NCI-H1092 treated with DMSO at 0.1 percent for 48 hours (cell line): ENCODE measurements at regions not wholly inside any gene's neighbourhood (a gene's known extent, or its start where the extent isn't known, plus 50 kb on each side); places are given as distances from the start of the nearest gene placed in this dataset.

Source experiments
- DNase-seq: peaks from one replicate; lab custom pipeline; 2025; lab: John Stamatoyannopoulos, UW

- peak; percentile 72 for DNase-seq
These were observed 673.3 kb downstream of the KCNT2 start for GRCh38 chr1:195934817-195935553.

GRCh38 chr1:195933835-195934234 is 674.4 kb downstream of the KCNT2 start:
- no peak for DNase-seq

GRCh38 chr1:195915826-195916225 is 692.4 kb downstream of the KCNT2 start:
- no peak for DNase-seq

- DNase-seq: no peak
These were observed 699.2 kb downstream of the KCNT2 start for GRCh38 chr1:195909061-195909460.

GRCh38 chr1:195908121-195908520 is 700.1 kb downstream of the KCNT2 start:
- no peak for DNase-seq

GRCh38 chr1:195903203-195903602 is 705.0 kb downstream of the KCNT2 start:
- DNase-seq: no peak

- DNase-seq: no peak
These were observed 705.5 kb downstream of the KCNT2 start for GRCh38 chr1:195902779-195903178.

GRCh38 chr1:195899762-195900352 is 708.4 kb downstream of the KCNT2 start:
- no peak for DNase-seq

- DNase-seq: no peak
These were observed 709.3 kb downstream of the KCNT2 start for GRCh38 chr1:195898924-195899323.

GRCh38 chr1:195898373-195898772 is 709.9 kb downstream of the KCNT2 start:
- DNase-seq: no peak

- no peak for DNase-seq
These were observed 711.2 kb downstream of the KCNT2 start for GRCh38 chr1:195897076-195897475.

GRCh38 chr1:195894411-195894810 is 713.8 kb downstream of the KCNT2 start:
- DNase-seq: no peak

GRCh38 chr1:195886000-195886399 is 722.2 kb downstream of the KCNT2 start:
- DNase-seq: no peak

GRCh38 chr1:195878478-195878877 is 729.8 kb downstream of the KCNT2 start:
- DNase-seq: no peak

GRCh38 chr1:195876792-195877191 is 731.4 kb downstream of the KCNT2 start:
- DNase-seq: no peak

GRCh38 chr1:195872376-195872775 is 735.9 kb downstream of the KCNT2 start:
- DNase-seq: no peak

- DNase-seq: no peak
These were observed 740.6 kb downstream of the KCNT2 start for GRCh38 chr1:195867638-195868037.

GRCh38 chr1:195866781-195867222 is 741.4 kb downstream of the KCNT2 start:
- DNase-seq: no peak

- DNase-seq: no peak
These were observed 742.0 kb downstream of the KCNT2 start for GRCh38 chr1:195866091-195866780.

GRCh38 chr1:195851804-195852203 is 756.4 kb downstream of the KCNT2 start:
- DNase-seq: no peak

GRCh38 chr1:195851016-195851601 is 757.1 kb downstream of the KCNT2 start:
- DNase-seq: no peak

GRCh38 chr1:195849180-195849579 is 759.1 kb downstream of the KCNT2 start:
- no peak for DNase-seq
